H9 (cell line): ENCODE measurements at regions not wholly inside any gene's neighbourhood (a gene's known extent, or its start where the extent isn't known, plus 50 kb on each side); places are given as distances from the start of the nearest gene placed in this dataset.

Experiments
- DNase-seq: peaks from one replicate; pipeline ENCODE4 v3.0.0-alpha.2; 2017
- H2AFZ ChIP-seq: one replicate; pipeline ENCODE4 v1.6.1; 2013; ENCODE audit warnings: mild to moderate bottlenecking, low read length, control low read depth, moderate library complexity
- H2AK5ac ChIP-seq: 2 replicates; pipeline ENCODE4 v1.6.1; 2013; ENCODE audit warnings: low read length, control low read depth, mixed read lengths; ENCODE audit not compliant: insufficient read length
- H2BK120ac ChIP-seq: one replicate; pipeline ENCODE4 v1.6.1; 2013; ENCODE audit warnings: low read depth, mild to moderate bottlenecking, low read length, control low read depth, inconsistent platforms; ENCODE audit not compliant: poor library complexity, severe bottlenecking
- H2BK12ac ChIP-seq: 2 replicates; pipeline ENCODE4 v1.6.1; 2013; ENCODE audit warnings: low read length, control low read depth, mixed read lengths, low read depth; ENCODE audit not compliant: insufficient read length
- H2BK15ac ChIP-seq: 2 replicates; pipeline ENCODE4 v1.6.1; 2013; ENCODE audit warnings: low read depth, low read length, control low read depth
- H2BK20ac ChIP-seq: one replicate; pipeline ENCODE4 v1.6.1; 2013; ENCODE audit warnings: low read depth, mild to moderate bottlenecking, low read length, control low read depth, inconsistent platforms; ENCODE audit not compliant: poor library complexity, severe bottlenecking
- H2BK5ac ChIP-seq: 2 replicates; pipeline ENCODE4 v1.6.1; 2013; ENCODE audit warnings: low read length, control low read depth, mixed read lengths; ENCODE audit not compliant: insufficient read length
- H3K14ac ChIP-seq: 2 replicates; pipeline ENCODE4 v1.6.1; 2013; ENCODE audit warnings: low read length, control low read depth; ENCODE audit not compliant: insufficient read depth
- H3K18ac ChIP-seq: 2 replicates; pipeline ENCODE4 v1.6.1; 2013; ENCODE audit warnings: low read depth, mild to moderate bottlenecking, mixed read lengths, low read length, control low read depth; ENCODE audit not compliant: insufficient read length
- H3K23ac ChIP-seq: 2 replicates; pipeline ENCODE4 v1.6.1; 2013; ENCODE audit warnings: low read length, control low read depth, mixed read lengths, low read depth; ENCODE audit not compliant: insufficient read length
- H3K23me2 ChIP-seq: 2 replicates; pipeline ENCODE4 v1.6.1; 2013; ENCODE audit warnings: low read depth, mild to moderate bottlenecking, mixed read lengths, low read length, control low read depth; ENCODE audit not compliant: insufficient read length, poor library complexity, severe bottlenecking
- H3K27ac ChIP-seq: 2 replicates; pipeline ENCODE4 v1.5.1; 2013; ENCODE audit warnings: low read length, control low read depth, mixed read lengths, low read depth; ENCODE audit not compliant: insufficient read length
- H3K27me3 ChIP-seq: 2 replicates; pipeline ENCODE4 v1.6.1; 2013; ENCODE audit warnings: low read length, control low read depth, inconsistent platforms; ENCODE audit not compliant: insufficient read depth
- H3K4ac ChIP-seq: 2 replicates; pipeline ENCODE4 v1.6.1; 2013; ENCODE audit warnings: low read depth, mild to moderate bottlenecking, control low read depth, inconsistent platforms, low read length, moderate library complexity
- H3K4me1 ChIP-seq: 2 replicates; pipeline ENCODE4 v1.6.1; 2013; ENCODE audit warnings: low read length, control low read depth, inconsistent platforms; ENCODE audit not compliant: insufficient read depth
- H3K4me2 ChIP-seq: 2 replicates; pipeline ENCODE4 v1.6.1; 2013; ENCODE audit warnings: low read length, control low read depth, mixed read lengths; ENCODE audit not compliant: insufficient read length, insufficient read depth
- H3K56ac ChIP-seq: 2 replicates; pipeline ENCODE4 v1.6.1; 2013; ENCODE audit warnings: low read depth, mild to moderate bottlenecking, mixed read lengths, low read length, control low read depth; ENCODE audit not compliant: insufficient read length
- H3K79me1 ChIP-seq: 2 replicates; pipeline ENCODE4 v1.6.1; 2013; ENCODE audit warnings: low read depth, mild to moderate bottlenecking, moderate library complexity, low read length, control low read depth, inconsistent platforms; ENCODE audit not compliant: insufficient read depth, poor library complexity, severe bottlenecking
- H3K79me2 ChIP-seq: 2 replicates; pipeline ENCODE4 v1.6.1; 2013; ENCODE audit warnings: low read length, control low read depth, inconsistent platforms; ENCODE audit not compliant: insufficient read depth
- H3K9ac ChIP-seq: 2 replicates; pipeline ENCODE4 v1.6.1; 2013; ENCODE audit warnings: low read length, control low read depth, mixed read lengths; ENCODE audit not compliant: insufficient read length; ENCODE audit errors: extremely low read depth
- H3K9me3 ChIP-seq: one replicate; pipeline ENCODE4 v1.6.1; 2013; ENCODE audit warnings: low read depth, low read length, inconsistent platforms; ENCODE audit not compliant: control insufficient read depth
- H3T11ph ChIP-seq: one replicate; pipeline ENCODE4 v1.6.1; 2013; ENCODE audit warnings: mild to moderate bottlenecking, low read length, control low read depth, inconsistent platforms
- H4K20me1 ChIP-seq: one replicate; pipeline ENCODE4 v1.6.1; 2013; ENCODE audit not compliant: control insufficient read depth, insufficient read length, insufficient read depth
- H4K5ac ChIP-seq: 2 replicates; pipeline ENCODE4 v1.6.1; 2013; ENCODE audit warnings: low read depth, mild to moderate bottlenecking, mixed read lengths, low read length, control low read depth; ENCODE audit not compliant: insufficient read length
- H4K8ac ChIP-seq: replicated peaks from 2 replicates; pipeline ENCODE4 v1.6.1; 2013; ENCODE audit warnings: low read length, control low read depth, mixed read lengths, low read depth; ENCODE audit not compliant: insufficient read length
- H4K91ac ChIP-seq: 2 replicates; pipeline ENCODE4 v1.6.1; 2013; ENCODE audit warnings: low read depth, mild to moderate bottlenecking, moderate library complexity, mixed read lengths, low read length, control low read depth; ENCODE audit not compliant: insufficient read length
- H3K27ac Mint-ChIP-seq, 3 experiments: 2 replicates in 2 of 3; 3 replicates in 1 of 3; pipeline ENCODE4 v1.8.0; 2020 to 2021; ENCODE audit warnings: mixed read lengths in 3 of 3, mild to moderate bottlenecking in 1 of 3, moderate library complexity in 1 of 3
- H3K27me3 Mint-ChIP-seq: 2 replicates; pipeline ENCODE4 v1.8.0; 2021; ENCODE audit warnings: low read depth, mild to moderate bottlenecking, moderate library complexity, mixed read lengths
- H3K36me3 Mint-ChIP-seq, 3 experiments: 2 replicates in 2 of 3; 3 replicates in 1 of 3; pipeline ENCODE4 v1.8.0; 2020 to 2021; ENCODE audit warnings: low read depth in 3 of 3, mixed read lengths in 3 of 3; ENCODE audit not compliant: insufficient read depth in 1 of 3
- H3K4me1 Mint-ChIP-seq, 2 experiments: 2 replicates each; pipeline ENCODE4 v1.8.0; 2020; ENCODE audit warnings: mixed read lengths in 2 of 2
- H3K4me3 Mint-ChIP-seq, 2 experiments: 2 replicates in 1 of 2; 3 replicates in 1 of 2; pipeline ENCODE4 v1.8.0; 2020 to 2021; ENCODE audit warnings: mild to moderate bottlenecking in 2 of 2, mixed read lengths in 2 of 2, moderate library complexity in 1 of 2
- H3K9me3 Mint-ChIP-seq, 2 experiments: 2 replicates in 1 of 2; 3 replicates in 1 of 2; pipeline ENCODE4 v1.8.0; 2020; ENCODE audit warnings: mild to moderate bottlenecking in 2 of 2, mixed read lengths in 2 of 2, moderate library complexity in 1 of 2
- CTCF ChIP-seq: fragments of 200-600 bp; sonication (generic); conservative IDR thresholded peaks from 3 replicates; pipeline ENCODE4 v1.8.0; 2021; ENCODE audit warnings: antibody characterized with exemption, mild to moderate bottlenecking
- WGBS: extraction: QIAGEN DNeasy Blood & Tissue Kit; methylation state at CpG from one replicate; pipeline ENCODE4 v1.1.7; 2013; ENCODE audit warnings: missing lambda C conversion rate, low lambda C conversion rate, mixed read lengths; ENCODE audit not compliant: insufficient read length; ENCODE audit errors: extremely low coverage; 5-methylcytosine and 5-hydroxymethylcytosine counted together

GRCh38 chr12:114895827-114896226 is 211.9 kb upstream of the TBX3 start:
- H4K5ac ChIP-seq, result no peak overlapping the region
- Mint-ChIP-seq H3K4me3 (no peak overlapping the region), H3K9me3 (no peaks in the 10 kb centered on the region), H3K4me1 (peaks cover 8 to 10% of the 10 kb centered on the region in 2 experiments), H3K27me3 (no peaks in the 10 kb centered on the region; the same call in none of the 2 replicates), H3K36me3 (no peaks in the 10 kb centered on the region), H3K27ac (no peak overlapping the region; a peak in 1 of 7 replicates)
- no peaks in the 10 kb centered on the region for H4K20me1 ChIP-seq
- no peak overlapping the region for H3T11ph ChIP-seq
- H2BK20ac ChIP-seq, result no peak overlapping the region
- no peak overlapping the region for H3K23ac ChIP-seq
- H3K4ac ChIP-seq, result no peak overlapping the region
- H3K79me2 ChIP-seq, result no peaks in the 10 kb centered on the region
- H3K4me1 ChIP-seq, result no peaks in the 10 kb centered on the region; the same call in 1 of the 2 replicates
- no peaks in the 10 kb centered on the region for H3K9me3 ChIP-seq
- no peak overlapping the region for H3K9ac ChIP-seq
- H3K27me3 ChIP-seq, result peaks cover 2% of the 10 kb centered on the region; the same call in 1 of the 2 replicates
- H2AFZ ChIP-seq, result no peak overlapping the region
- H2BK120ac ChIP-seq, result no peak overlapping the region
- H3K56ac ChIP-seq, result no peak overlapping the region
- no peak overlapping the region for H2BK15ac ChIP-seq
- no peak overlapping the region for H2BK5ac ChIP-seq
- H3K14ac ChIP-seq, result no peak overlapping the region
- no CpG with 5 or more reads among the region's 5 CpGs for WGBS
- TF ChIP-seq CTCF, result no peak
- H3K4me2 ChIP-seq, result no peak overlapping the region
- H2BK12ac ChIP-seq, result no peak overlapping the region
- H3K18ac ChIP-seq, result no peak overlapping the region
- DNase-seq, result no peak
- no peak overlapping the region for H3K27ac ChIP-seq
- H4K91ac ChIP-seq, result no peak overlapping the region
- no peaks in the 10 kb centered on the region for H3K79me1 ChIP-seq
- no peaks in the 10 kb centered on the region for H3K23me2 ChIP-seq
- no peak overlapping the region for H4K8ac ChIP-seq
- H2AK5ac ChIP-seq, result no peak overlapping the region
